ENCODE measurements at regions not wholly inside any gene's neighbourhood (a gene's known extent, or its start where the extent isn't known, plus 50 kb on each side); places are given as distances from the start of the nearest gene placed in this dataset.
A peak's percentile ranks its signal among the peaks of the same experiment; 100 is the strongest.

- DNase-seq (ENCODE audit: low spot score) = no peak
These were observed 69.1 kb upstream of the TOP1 start for GRCh38 chr20:40959325-40960092.

DNA sequence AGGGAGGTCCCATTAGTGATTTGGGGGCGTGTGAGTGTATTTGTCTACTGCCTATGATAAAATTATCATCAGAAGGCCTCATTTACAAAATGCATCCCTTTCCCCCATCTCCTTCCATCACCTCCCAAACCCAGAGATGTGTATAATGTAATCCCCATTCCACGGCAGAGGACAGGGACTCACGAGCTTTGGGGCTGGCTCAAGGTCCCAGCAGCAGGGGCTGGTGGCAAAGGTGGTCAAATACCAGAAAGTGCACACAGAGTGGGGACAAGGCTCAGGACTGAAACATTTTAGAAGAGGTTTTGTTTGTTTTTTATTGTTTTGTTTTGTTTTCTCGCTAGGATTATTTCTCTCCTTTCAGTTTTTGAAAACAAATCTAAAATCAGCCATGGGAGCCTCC is 68.5 kb upstream of the TOP1 start:
- DNase-seq (ENCODE audit: low spot score) = no peak

DNA sequence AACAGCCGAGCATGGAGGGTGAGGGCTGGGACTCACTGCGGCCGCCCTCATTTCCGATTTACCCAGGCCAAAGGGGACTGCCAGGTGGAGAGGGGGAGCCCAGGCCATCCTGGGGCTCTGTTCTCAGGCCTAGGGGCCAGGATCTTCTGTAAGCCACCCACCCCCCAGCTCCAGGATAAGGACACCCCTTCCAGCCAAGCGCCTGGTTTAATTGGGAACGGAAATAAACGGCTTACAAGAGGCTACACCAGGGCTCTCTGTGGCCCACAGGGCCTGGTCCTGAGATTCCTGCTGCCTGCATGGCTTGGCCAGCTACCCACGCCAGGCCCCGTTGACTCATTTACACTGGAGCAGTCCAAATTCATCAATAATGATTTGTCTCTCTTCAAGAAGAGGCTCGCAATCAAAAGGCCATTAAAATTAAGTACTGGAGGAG is 68.1 kb upstream of the TOP1 start:
- DNase-seq (ENCODE audit: low spot score) = peak; percentile 34

- peak; percentile 37 for DNase-seq (ENCODE audit: low spot score)
These were observed 67.4 kb upstream of the TOP1 start for GRCh38 chr20:40961176-40961575.

DNA sequence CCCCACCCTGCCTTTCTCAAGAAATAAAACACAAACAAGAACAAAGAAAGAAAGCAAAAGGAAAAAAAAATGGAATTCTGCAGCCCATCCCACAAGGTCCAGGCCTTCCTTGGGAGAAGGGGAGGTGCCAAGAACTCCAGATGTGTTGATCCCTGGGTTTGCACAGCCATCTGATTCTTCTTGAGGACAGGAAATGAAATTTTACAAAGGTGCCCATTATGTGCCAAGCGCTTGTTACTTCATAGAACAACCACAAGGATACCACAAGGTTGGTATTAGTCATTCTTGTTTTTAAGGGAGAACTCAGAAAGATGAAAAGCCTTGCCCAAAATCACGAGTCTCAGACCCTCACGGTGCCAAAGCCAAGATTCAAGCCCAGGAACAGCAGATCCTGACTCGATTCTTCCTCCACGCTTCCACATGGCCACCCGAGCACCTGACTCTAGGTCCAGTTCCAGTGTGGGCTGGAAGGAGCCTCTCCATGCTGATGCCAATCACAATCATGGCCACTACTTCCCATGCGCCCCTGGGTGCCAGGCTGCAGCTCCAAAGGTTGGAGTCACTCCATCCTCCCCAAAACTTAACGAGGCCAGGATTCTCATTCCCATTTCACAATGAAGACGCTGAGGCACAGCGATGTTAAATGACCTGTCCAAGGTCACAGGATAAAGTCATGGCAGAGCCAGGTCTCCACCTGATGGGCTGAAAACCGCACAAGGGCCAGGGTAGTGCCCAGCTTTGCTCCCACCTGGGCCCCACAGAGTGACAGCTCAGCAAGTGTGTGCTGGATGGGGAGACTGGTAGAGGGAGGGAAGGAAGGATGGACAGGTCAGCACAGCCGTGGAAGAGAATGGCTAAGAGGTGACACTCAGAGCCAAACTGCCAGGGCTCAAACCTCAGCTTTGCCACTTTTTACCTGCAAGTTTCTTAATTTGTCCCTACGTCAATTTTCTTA is 66.7 kb upstream of the TOP1 start:
- peak; percentile 48 for DNase-seq (ENCODE audit: low spot score)

DNA sequence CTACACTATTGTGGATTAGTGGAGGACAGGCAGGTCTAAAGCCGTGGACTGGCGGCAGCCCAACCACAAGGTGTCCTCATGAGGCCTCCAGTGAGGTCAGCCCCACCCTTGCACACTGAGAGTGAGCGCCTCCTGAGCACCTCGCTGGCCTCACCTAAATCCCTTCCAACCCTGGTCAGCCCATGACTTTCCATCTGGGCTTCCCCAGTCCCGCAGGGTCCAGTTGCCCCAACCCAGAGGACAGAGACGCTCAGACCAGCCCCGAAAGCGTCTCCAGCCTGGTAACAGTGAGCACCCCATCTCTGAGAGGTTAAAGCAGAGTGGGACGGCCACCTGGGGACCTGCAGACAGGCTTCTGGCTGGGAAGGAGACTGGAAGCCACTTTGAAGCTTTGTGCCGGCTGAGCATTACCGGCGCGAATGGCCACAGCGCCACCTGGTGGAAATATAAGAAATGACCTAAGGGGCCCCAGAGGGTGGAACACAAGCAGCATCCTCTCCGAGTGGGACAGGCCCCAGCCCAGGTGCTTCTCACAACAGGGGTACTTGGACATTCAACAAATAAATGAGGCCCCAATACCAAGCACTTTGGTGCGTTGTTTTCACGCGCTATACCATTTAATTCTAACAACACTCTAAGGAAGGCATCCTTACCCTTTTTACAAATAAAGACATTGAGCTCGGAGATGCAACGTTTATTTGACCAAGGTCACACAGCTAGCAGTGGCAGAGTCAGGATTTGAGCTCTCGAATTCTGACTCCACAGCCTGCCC is 65.7 kb upstream of the TOP1 start:
- DNase-seq (ENCODE audit: low spot score) = peak; percentile 84

DNA sequence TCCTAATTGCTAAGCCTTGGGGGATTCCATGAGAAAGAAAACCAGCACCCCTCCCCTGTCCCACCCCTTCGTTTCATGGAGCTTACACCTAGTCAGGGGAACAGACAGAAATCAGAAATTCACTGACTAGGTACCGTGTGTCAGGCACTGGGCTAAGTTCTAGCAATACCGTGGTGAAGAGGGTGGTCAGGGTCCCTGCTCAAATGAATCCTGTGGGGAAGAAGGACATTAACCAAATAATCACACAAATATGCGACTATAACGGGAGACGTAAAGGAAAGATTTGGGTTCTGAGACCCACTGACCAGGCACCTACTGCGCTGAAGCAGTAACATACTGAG is 65.1 kb upstream of the TOP1 start:
- DNase-seq (ENCODE audit: low spot score) = no peak

- peak; percentile 12 for DNase-seq (ENCODE audit: low spot score)
These were observed 63.0 kb upstream of the TOP1 start for GRCh38 chr20:40965671-40966070.

DNA sequence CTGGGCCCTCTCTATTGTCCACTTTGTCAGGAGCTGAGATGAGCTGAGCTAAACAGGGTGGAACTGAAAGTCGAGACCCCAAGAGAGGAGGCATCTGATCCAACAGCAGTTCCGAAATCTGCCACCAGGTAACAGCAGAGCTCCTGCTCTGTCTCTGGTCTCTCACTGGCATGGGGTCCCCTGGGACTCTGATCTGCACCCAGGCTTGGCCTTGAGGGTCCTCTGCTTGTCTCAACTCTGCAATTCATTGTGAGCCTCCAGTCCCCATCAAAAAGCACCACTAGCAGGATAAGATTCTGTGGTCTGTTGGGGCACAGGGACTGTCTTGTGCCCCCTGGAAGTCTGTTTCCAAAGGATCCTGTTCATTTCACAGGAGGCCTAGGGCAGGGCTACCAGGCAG is 62.5 kb upstream of the TOP1 start:
- DNase-seq (ENCODE audit: low spot score) = peak; percentile 31

DNA sequence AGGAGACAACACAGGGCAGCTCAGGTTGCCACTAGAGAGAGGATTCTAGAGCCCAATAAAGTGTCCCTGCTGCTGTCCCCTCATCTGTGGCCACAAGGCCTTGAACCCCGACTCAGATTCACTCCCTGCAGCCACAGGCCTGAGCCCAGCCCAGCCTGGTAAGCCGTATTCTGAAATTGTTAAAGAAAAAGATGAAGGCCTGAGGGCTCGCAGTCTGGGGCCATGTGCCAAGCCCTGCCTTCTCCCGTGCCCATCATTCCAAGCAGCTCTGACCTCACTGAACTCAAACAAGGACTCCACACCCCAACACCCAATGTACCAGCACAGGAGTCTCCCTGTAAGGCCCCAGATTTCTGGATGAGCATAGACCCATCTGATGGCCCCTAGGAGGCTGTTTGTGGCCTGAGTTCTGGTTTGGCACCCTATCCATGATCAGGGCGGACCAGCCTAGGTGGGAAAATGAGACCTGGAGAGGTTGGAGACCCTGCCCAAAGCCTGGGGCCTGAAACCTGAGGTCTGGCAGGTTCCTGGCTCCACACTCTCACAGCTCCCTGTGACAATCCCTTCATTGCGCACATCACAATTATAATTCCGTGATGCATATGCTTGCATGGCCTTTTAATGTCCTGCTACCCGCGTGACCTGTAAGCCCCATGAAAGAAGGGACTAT is 62.0 kb upstream of the TOP1 start:
- DNase-seq (ENCODE audit: low spot score) = peak; percentile 31

DNA sequence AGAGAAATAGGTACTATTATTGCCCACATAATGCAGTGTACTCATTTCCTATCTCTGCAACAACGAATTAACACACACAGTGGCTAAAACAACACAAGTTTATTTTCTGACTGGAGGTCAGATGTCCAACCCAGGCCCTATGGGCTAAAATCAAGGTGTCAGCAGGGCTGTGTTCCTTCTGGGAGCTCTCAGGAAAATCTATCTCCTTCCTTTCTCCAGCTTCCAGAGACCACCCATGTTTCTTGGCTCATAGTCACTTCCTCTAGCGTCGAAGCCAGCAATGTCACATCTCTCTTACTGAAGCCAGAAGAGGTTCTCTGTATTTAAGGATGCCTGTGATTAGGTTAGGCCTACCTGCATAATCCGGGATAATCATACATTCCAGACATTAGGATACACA is 60.9 kb upstream of the TOP1 start:
- peak; percentile 37 for DNase-seq (ENCODE audit: low spot score)

DNA sequence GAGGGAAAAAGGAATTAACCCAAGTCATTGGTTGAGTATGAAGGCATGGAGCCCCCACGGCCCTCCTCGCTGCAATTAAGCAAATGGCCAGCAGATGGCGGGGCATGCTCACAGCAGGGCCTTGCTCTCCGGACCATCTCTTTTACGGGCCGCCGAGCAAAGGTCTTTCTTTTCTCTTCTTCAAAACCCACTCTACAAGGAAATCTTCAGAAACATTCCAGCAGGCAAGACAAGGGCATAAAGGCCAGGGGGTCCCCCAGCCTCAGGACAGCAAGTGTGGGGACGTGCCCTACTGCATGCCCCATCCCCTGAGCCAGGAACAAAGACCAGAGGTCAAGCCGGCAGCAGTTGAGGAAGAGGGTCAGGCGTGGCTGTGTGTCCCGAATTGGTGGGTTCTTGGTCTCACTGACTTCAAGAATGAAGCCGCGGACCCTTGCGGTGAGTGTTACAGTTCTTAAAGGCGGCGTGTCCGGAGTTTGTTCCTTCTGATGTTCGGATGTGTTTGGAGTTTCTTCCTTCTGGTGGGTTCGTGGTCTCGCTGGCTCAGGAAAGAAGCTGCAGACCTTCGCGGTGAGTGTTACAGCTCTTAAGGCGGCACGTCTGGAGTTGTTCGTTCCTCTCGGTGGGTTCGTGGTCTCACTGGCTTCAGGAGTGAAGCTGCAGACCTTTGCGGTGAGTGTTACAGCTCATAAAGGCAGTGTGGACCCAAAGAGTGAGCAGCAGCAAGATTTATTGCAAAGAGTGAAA is 59.6 kb upstream of the TOP1 start:
- DNase-seq (ENCODE audit: low spot score) = peak; percentile 87

- DNase-seq (ENCODE audit: low spot score) = no peak
These were observed 58.4 kb upstream of the TOP1 start for GRCh38 chr20:40970218-40970617.

DNA sequence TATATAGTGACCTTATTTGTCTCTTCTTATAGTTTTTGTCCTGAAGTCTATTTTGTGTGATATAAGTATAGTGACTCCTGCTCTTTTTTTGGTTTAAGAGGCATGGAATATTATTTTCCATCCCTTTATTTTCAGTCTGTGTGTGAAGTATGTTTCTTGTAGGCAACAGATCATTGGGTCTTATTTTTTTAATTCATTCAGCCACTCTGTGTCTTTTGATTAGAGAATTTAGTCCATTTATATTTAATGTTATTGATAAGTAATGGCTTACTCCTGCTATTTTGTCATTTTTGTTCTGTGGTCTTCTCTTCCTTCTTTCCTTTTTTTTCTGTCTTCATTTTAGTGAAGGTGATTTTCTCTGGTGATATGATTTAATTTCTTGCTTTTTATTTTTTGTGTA is 51.4 kb upstream of the TOP1 start:
- no peak for DNase-seq (ENCODE audit: low spot score)

GRCh38 chr20:40978761-40979160 is 49.9 kb upstream of the TOP1 start:
- no peak for DNase-seq (ENCODE audit: low spot score)
